ENCODE measurements at regions not wholly inside any gene's neighbourhood (a gene's known extent, or its start where the extent isn't known, plus 50 kb on each side); places are given as distances from the start of the nearest gene placed in this dataset.
"Not testable (repeated sequence)": the region's sequence is repeated elsewhere in the genome, so short reads cannot be mapped to it uniquely, and the experiment has no call there.

DNA sequence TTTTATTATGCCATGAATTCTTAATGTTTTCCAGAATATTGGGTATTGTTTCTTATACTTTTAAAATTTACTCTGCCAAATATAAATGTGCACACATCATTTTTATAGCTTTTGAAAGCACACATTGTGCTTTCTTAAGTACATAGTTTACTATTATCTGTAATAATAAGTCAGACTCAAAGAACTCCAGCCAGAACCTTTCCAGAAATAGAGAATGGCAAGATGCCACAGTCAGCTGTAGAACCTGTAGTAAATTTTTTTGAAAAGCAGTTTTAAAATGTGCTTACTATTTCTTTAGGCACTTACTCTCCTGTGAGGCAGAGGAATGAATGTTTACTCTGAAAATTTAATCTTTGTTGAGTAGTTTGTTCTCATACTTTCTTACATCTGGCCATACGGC lies 1287.1 kb downstream of the PCDH9 start:
- no peak for DNase-seq (ENCODE audit: low spot score)

DNA sequence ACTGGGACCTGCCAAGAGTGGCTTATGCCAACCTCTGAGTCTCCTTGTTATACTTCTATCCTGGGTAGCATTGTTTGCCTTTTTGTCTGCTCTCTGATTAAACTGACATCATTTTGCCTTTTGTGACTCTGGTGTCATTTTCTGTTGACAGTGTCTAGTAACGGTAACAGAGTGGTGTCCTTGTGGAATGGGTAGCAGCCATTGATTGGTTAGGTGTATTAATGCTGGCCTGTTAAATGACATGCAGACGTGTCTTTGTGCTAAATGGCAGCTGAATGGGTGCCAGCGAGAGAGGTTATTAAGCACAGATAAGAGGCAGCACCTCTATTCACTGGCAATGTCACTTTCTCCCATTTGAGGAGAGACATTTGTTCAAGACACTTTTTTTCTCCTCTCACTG lies 1289.4 kb downstream of the PCDH9 start:
- DNase-seq (ENCODE audit: low spot score): no peak

DNA sequence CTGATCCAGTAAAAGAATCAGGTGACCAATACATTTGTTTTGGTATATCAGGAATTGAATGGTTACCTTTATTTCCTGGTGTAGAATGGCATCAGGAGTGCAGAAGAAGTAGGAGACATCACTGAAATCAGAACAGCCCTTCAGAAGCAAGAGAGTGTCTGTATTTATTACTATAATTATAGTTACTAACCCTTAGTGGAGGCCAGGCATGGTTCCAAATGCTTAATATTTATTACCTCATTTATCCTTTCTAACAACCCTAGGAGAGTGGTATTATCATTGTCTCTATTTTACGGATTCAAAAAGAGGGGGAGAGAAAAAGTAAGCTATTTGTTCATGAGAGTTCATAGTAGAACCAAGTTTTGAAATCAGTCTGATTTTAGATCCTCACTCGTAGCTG lies 1292.9 kb downstream of the PCDH9 start:
- DNase-seq (ENCODE audit: low spot score): no peak

DNA sequence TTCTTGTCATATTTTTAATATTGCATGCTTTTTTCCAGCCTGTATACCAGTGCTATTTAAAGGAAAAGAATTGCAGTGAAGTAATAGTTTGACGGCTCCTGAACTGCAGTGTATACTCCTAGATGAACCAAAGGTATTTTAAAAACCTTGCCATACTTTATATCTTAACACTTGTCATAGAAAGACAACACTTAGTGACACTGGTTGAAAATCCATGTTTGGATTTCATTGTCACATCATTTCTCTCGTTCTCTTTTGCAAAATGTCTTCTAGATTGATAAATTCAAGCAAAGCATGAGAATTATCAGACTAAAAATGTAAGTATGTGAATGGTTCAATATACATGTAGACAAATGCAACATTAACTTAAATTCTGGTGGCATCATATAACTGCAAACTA lies 1293.9 kb downstream of the PCDH9 start:
- no peak for DNase-seq (ENCODE audit: low spot score)

DNA sequence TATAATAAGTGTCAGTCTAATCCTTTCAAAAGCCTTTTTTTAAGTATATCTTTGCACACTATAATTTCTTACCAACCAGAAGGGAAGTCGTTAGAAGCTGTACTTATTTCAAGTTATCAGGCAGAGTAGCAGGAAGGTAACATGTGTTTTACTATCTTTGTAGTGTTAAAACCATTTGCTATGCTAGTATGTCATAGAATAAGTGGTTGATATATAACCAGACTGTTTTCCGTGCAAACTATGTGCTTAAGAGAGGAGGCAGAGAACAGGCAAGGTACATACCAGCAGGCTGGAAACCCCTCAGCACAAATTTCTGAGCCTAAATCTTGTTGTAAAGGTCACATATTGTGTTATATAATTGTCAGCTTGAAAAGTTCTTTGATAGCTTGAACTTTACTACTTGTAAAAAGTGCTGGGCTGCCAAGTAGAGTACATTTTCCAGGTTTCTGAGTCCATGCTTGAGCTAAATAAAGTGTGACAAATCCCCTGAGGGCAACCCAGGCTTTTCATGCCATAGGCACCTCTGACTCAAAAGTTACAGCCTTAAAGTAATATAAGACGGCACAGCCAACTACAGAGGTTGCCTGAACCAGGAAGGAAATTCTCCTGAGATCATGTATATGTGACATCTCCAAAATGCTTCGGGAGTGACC lies 1297.4 kb downstream of the PCDH9 start:
- no peak for DNase-seq (ENCODE audit: low spot score)

DNA sequence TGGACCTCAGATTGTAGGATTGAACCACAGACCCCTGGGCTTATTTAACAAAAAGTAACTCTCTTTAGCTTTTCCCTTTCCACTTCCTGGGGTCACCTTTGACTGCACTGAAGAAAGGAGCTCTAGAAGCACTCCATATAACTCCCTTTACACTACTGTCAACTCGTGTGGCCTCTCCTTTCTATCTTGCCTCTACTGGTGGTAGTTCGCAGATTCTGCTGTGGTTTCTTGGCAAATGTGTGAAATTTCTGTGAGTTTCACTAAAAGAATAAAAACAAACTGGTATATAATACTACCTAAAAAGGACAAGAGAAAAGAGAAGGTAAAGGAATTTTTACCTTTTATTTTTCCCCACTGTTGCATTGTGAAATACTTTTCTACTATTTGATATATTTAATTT lies 1298.1 kb downstream of the PCDH9 start:
- DNase-seq (ENCODE audit: low spot score): no peak

DNA sequence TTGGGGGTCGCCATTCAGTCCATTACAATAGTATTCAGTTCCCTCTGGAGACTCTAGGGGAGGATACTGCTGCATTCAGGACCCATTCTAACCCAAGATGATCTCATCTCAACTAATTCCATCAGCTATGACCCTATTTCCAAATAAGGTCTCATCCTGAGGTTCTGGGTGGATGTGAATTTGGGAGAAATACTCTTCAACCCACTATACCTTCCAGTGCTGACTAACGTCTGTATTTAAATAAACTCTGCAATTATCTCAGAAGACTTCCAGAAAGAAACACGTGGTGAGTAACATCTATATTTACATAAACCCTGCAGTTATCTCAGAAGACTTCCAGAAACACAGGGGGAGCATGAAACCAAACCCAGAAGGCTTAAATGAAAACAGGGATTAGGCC lies 1300.7 kb downstream of the PCDH9 start:
- DNase-seq (ENCODE audit: low spot score): no peak

DNA sequence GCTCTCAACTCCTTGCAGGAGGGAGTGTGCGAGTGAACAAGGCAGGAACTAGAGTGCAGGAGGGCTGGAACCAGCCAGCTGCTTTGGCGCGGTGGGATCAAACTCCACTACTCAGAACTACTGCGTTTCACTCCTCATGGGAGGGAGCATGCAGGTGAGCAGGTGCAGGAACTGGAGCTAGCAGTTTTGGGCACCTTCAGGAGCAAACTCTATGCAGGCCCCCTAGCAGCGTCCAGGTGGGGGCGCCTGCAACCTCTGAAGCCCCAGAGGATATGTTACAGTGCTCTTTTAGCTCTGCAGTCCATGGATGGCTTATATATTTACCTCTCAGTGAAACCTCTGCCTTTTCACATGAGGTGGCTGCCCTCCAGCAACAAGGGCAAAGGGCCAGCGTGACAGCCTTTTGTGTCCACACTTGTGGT lies 1303.4 kb downstream of the PCDH9 start:
- no peak for DNase-seq (ENCODE audit: low spot score)

DNA sequence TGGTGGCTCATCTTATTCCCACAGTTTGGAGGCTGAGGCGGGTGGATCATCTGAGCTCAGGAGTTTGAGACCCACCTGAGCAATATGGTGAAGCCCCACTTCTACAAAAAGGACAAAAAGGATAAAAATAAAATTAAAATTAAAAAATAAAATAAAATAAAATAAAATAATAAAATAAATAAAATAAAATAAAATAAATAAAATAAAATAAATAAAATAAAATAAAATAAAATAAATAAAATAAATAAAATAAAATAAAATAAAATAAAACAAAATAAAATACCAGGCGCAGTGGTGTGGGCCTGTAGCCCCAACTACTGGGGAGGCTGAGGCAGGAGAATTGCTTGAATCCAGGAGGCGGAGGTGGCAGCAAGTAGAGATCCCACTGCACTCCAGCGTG lies 1307.3 kb downstream of the PCDH9 start:
- not testable (repeated sequence) for DNase-seq (ENCODE audit: low spot score)

DNA sequence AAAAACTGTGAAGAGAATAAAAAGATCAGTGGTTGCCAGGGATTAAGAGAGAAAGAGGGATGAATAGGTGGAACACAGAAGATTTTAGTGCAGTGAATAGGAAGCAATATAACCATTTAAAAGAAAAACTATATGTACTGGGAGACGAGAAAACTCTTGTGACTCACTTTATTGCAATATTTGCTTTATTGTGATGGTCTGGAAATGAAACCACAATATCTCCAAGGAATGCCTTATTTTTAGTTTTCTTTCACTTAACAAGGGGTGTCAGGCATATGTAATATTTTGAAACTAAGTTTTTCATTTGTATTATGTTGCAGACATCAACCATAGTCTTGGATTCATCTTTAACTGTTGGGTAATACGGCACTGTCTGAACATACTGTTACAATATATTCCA lies 1308.2 kb downstream of the PCDH9 start:
- DNase-seq (ENCODE audit: low spot score): no peak

DNA sequence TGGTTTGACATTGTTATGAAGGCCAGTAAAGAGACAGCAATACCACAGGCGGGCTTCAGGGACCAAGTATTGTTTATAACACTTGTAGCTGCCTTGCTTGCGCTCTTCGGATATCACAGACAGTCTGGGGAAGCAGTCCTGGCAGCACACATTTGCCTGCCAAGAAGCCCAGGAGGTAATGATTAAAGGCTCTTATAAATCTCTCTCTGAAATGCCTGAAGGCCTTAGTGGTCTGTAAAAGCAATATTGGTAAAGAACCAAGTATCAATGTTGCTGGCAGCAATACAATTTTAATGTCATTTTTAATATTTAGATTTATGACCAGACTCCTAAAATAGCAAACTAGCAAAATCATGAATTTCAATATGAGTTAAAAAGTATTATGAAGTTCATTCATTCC lies 1312.4 kb downstream of the PCDH9 start:
- no peak for DNase-seq (ENCODE audit: low spot score)

DNA sequence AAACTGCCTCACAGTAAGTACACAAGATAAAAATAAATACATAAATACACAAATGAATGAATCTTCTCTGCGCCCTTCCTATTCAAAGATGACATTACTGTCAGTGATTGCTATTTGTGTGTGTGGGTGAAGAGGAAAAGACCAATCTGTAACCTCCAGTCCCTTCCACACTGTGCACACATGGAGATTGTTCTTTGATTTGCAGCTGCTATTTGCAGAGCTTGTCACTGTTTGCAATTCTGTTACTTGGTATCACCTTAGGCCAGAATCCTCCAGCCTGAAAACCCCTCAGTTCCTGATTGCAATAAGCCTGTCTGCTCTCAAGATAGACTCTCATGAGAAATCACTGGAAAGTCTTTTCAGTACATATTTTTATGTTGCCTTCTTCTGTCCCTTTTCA lies 1314.9 kb downstream of the PCDH9 start:
- no peak for DNase-seq (ENCODE audit: low spot score)

DNA sequence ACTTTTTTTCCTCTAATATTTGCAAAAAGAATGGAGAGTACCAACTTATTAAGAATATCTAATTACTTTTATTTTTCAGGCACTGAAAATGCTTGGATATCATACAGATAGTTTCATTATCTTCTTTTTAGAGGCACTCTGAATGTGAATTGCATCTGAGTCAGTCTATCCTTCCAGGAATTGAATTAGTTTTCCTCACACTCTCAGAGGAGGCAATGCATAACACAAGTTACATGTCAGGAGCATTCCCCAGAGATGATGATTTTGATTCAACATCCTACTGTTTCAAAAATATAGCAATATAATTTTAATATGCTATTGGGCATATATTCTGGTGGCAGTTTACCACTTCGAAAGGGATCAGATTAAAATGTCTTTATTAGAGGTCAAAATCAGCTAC lies 1315.4 kb downstream of the PCDH9 start:
- DNase-seq (ENCODE audit: low spot score): no peak

DNA sequence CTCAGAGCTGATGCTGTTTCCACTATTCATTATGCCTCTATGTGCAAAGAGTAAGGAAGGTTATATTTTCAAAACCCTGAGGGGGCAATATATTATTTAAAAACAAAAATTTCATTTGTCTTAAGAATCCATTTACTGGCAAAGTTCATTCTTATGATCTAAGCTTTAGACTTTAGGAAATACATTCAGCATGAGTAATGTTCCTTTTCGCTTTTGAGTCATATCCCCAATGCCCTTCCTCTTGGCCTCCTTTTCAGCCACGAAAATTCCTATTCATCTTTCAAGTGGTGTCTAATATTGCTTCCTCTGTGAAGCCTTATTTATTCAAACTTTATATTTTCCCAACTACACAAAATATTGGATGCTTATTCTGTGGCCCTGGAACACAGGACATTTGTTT lies 1317.0 kb downstream of the PCDH9 start:
- DNase-seq (ENCODE audit: low spot score): no peak

DNA sequence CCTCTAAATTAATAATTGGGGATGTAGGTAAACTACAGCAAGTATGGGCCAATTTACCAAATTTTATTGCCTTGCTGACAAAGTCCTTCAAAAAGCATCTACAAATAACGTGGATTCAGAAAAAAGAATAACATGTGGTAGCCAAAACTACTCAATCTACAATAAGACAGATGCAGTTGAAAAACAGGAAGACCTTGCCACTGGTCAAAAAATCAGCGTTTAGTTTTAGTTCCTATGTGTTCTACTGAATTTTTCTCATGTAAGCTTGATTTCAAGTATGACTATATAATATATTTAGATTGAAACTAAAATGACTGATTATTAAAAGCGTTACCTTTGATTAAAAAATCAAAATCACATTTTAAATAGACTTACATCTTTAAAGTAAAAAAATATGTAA lies 1317.6 kb downstream of the PCDH9 start:
- no peak for DNase-seq (ENCODE audit: low spot score)

DNA sequence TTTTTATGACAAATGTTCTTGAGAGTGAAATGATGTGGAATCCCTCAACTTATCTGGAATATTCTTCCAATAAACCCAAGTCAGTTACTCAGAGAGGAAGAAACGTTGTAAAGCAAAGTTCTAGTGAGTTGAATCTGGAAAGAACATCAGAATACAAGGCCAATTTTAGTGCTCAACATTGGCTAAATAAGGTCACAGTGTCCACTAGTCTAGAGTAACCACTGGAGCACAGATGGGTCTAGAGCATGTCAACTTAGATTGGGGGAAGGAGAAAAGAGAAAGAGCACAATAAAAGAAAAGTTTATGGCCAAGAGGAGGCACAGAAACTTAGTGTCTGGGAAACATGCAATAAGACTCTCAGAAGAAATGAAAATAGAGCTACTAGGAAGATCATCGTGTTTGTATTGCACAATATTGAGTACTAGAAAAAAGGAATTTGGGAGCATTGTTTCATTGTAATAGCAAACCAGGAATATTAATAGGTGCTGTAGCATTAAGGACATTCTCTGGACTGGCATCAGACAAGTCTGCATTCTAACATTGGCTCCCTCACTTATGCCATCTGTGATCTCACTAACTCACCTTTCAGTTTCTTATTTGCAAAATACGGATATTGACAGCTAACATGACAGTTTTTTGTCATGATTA lies 1318.5 kb downstream of the PCDH9 start:
- DNase-seq (ENCODE audit: low spot score): no peak

DNA sequence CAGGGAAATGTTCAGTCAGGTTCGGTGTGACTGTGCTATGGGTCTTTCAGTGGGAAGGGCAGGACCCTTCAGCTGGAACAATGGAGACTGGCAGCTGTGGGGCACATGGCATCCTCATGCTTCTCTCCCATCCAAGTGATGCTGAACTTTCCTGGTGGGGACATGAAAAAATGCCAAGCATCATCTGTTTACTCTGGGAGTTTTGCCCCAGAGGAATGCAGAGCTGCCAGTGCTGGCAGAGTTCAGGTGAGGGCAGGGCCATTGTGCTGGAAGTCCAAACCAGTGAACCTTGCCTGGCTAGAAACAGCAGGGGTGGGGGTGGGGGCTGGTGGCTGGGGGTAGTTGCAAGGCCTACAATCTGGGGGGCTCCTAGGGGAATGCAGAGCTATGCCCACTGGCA lies 1320.6 kb downstream of the PCDH9 start:
- DNase-seq (ENCODE audit: low spot score): no peak

DNA sequence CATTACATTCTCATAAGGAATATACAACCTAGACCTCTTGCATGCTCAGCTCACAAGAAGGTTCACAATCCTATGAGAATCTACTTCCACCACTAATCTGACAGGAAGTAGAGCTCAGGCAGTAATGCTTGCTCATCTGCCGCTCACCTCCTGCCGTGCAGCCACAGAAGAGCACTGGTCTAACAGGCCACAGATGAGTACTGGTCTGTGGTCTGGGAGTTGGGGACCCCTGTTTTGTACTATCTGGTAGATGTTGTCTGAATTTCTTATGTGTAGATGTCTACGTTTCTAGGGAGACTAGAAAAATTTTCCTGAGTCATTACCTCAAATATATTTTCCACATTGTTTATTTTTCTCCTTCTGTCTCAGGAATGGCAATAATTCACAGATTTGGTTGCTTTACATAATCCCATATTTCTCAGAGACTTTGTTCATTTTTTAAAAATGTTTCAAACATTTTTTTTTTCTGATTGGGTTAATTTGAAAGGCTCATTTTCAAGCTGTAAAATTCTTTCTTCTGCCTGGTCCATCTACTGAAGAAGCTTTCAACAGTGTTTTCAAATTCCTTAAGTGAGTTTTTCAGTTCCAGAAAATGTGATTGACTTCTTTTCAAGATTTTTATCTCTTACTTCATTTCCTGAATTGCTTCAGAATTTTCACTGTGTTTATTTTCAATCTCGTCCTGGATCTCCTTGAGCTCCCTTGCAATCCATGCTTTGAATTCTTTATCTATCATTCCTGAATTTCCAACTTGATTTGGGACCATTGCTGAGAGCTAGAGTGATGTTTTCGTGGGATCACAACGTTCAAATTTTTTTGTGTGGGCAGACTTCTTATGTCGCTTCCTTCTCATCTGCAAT lies 1322.2 kb downstream of the PCDH9 start:
- no peak for DNase-seq (ENCODE audit: low spot score)

DNA sequence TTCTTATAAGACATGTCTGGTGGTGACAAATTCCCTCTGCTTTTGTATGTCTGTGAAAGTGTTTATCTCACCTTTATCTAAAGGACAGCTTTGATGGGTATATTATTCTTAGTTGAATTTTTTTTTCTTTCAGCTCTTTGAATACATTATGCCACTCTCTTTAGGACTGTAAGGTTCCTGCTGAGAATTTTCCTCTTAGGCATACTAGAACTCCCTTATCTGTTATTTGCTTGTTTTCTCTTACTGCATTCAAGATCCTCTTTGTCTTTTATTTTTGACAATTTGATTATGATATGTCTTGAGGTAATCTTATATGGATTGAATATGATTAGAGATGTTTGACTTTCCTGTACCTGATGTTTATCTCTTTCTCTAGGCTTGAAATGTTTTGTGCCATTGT lies 1328.4 kb downstream of the PCDH9 start:
- DNase-seq (ENCODE audit: low spot score): no peak

DNA sequence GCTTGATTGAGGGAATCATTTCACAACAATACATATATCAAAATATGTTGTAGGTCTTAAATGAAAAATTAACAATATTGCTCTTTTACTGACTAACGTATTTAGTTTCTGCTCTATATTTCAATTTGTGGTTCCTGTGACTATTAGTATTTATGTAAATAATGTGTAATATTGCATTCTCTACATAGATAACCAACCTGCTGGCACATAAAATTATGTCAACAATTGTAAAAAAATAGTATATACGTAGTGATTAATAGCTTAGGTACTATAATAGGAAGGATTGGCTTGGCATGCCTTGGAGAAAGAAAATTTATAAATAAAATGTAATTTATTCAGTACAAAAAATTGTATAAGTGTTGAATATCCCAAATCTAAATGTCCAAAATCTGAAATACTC lies 1336.1 kb downstream of the PCDH9 start:
- no peak for DNase-seq (ENCODE audit: low spot score)

DNA sequence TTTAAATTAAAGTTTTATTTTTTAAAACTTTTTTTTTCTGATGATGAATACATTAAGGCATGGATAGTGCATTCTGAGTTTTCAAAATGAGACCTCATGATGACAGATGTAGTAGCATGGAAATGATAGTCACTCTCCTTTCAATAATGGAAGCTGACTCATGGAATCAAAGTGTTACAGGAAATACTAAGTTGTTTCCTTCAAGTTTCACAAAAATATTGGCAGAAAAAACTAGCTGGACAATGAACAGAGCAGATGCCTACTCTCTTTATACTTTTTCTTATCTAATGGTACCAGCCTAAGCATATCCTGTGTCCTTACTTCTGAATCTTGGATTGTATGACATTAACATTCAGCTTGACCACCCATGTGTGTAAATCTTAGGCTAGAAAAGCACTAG lies 1337.3 kb downstream of the PCDH9 start:
- DNase-seq (ENCODE audit: low spot score): no peak

DNA sequence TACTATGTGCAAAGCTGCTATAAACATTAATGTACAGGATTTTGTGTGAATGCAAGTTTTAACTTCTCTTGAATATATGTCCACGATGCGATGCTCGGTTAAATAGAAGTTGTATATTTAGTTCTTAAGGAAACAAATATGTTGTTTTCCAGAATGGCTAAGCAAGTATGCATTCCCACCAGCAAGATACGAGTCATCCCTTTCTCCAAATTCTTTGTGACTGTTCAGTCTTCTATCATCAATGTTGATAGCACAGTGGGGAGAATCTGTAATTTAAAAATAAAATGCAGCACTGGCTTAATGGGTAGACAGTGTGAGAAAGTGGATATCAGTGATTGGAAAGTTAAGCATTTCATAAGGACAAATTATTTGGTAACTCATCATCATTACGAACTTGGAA lies 1340.8 kb downstream of the PCDH9 start:
- DNase-seq (ENCODE audit: low spot score): no peak

DNA sequence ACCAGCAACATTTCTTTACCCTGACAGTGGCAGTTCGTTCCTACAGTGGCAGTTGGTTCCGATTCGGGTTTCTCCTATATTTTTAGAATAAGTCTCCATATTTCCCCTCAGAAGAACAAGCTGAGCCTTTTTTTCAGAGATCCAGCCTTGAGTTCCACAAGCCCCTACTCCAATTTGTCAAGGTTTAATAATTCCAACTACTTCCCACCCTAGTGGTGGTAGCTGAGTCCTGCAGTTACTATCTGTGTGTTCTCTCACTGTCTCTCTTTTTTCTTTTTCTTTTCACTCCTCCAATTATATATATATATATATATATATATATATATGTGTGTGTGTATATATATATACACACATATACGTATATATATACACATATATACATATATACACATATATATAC lies 1347.3 kb downstream of the PCDH9 start:
- DNase-seq (ENCODE audit: low spot score): no peak

All from activated CD4-positive, alpha-beta T cell treated with anti-CD3 and anti-CD28 coated beads, Interleukin-2, Interleukin-4, amounts not matched to agents 100 ng/mL and 50 ng/mL, durations not matched to agents 16 hours and 8 hours (primary cell).